K562 (cell line): ENCODE measurements at regions not wholly inside any gene's neighbourhood (a gene's known extent, or its start where the extent isn't known, plus 50 kb on each side); places are given as distances from the start of the nearest gene placed in this dataset.

Source experiments
- ATAC-seq: fragments of 200-7000 bp; cut with Tn5 transposase; 3 replicates; pipeline ENCODE4 v1.9.1; 2020; ENCODE audit warnings: moderate library complexity
- BruUV-seq: library from RNA; stranded (reverse); fragments of 400-500 nt; replicated peaks from 2 replicates; lab custom pipeline; 2021; lab: Mats Ljungman, UMichigan
- CTCF ChIA-PET: fragments of 300-600 bp; formaldehyde crosslinking; extraction: SDS; loops from one replicate; lab custom pipeline; 2021; ENCODE audit warnings: low intra/inter-chr PET ratio; lab: Yijun Ruan, JAX
- POLR2A ChIA-PET: fragments of 300-600, 350-650 bp; sonication (Branson Sonifier 250); formaldehyde crosslinking; extraction: SDS; loops from one replicate; lab custom pipeline; 2021; ENCODE audit warnings: antibody characterized with exemption, inconsistent platforms; lab: Yijun Ruan, JAX
- DNase-seq, 4 experiments: peaks; one replicate each; pipeline versions ENCODE4 v3.0.0 to v3.0.0-alpha.2; 2011 to 2018; ENCODE audit warnings: low spot score in 3 of 4, mixed read lengths in 3 of 4; ENCODE audit errors: extremely low read depth in 1 of 4
- FAIRE-seq: peaks from 2 replicates; lab custom pipeline; 2011; peaks lifted over from hg19 to GRCh38; lab: Jason Lieb, UNC
- H2AFZ ChIP-seq: 2 replicates; pipeline ENCODE4 v1.6.0; 2011; ENCODE audit warnings: low read depth, low read length, control low read depth, inconsistent platforms
- H3K27ac ChIP-seq: fragments of 200-600 bp; 3 replicates; pipeline ENCODE4 v1.8.0; 2011; ENCODE audit warnings: low read depth, mild to moderate bottlenecking, control low read depth, inconsistent platforms, low read length, moderate library complexity, mixed read lengths; ENCODE audit errors: extremely low read depth
- H3K27me3 ChIP-seq, 2 experiments: fragments of 300-600 bp in 1 of 2; 2 replicates in 1 of 2; 3 replicates in 1 of 2; pipeline versions ENCODE4 v1.6.0 to v1.8.0; 2011; ENCODE audit warnings: inconsistent platforms in 2 of 2, low read length in 2 of 2, mild to moderate bottlenecking in 1 of 2, mixed read lengths in 1 of 2, moderate library complexity in 1 of 2; ENCODE audit not compliant: control insufficient read depth in 2 of 2, insufficient read depth in 2 of 2
- H3K36me3 ChIP-seq: fragments of 300-600 bp; 3 replicates; pipeline ENCODE4 v1.8.0; 2011; ENCODE audit warnings: mild to moderate bottlenecking, low read length, inconsistent platforms; ENCODE audit not compliant: control insufficient read depth, insufficient read depth
- H3K4me1 ChIP-seq, 2 experiments: fragments of 200-600 bp in 1 of 2; replicated peaks in 1 of 2; 2 replicates in 1 of 2; 3 replicates in 1 of 2; pipeline versions ENCODE4 v1.5.1 to v1.8.0; 2011; ENCODE audit warnings: inconsistent platforms in 2 of 2, low read length in 2 of 2, mild to moderate bottlenecking in 1 of 2, mixed read lengths in 1 of 2, moderate library complexity in 1 of 2; ENCODE audit not compliant: control insufficient read depth in 2 of 2, insufficient read depth in 2 of 2
- H3K4me2 ChIP-seq: 2 replicates; pipeline ENCODE4 v1.6.1; 2011; ENCODE audit warnings: low read length, control low read depth, inconsistent platforms, mixed read lengths; ENCODE audit not compliant: insufficient read depth
- H3K4me3 ChIP-seq: fragments of 200-600 bp; sonication (generic), shearing (Covaris generic); 2 replicates; pipeline ENCODE4 v1.5.1; 2016; ENCODE audit warnings: control low read depth, inconsistent platforms
- H3K79me2 ChIP-seq: fragments of 200-600 bp; 3 replicates; pipeline ENCODE4 v1.8.0; 2011; ENCODE audit warnings: low read length, inconsistent platforms; ENCODE audit not compliant: control insufficient read depth, insufficient read depth
- H3K9ac ChIP-seq, 2 experiments: 2 replicates each; pipeline versions ENCODE4 v1.6.0 to v1.6.1; 2011; ENCODE audit warnings: low read depth in 2 of 2, low read length in 2 of 2, control low read depth in 1 of 2, inconsistent platforms in 1 of 2, mild to moderate bottlenecking in 1 of 2, mixed read lengths in 1 of 2; ENCODE audit not compliant: insufficient read depth in 1 of 2
- H3K9me1 ChIP-seq: one replicate; pipeline ENCODE4 v1.6.0; 2011; ENCODE audit warnings: inconsistent platforms, mild to moderate bottlenecking, low read length, moderate library complexity; ENCODE audit not compliant: control insufficient read depth, insufficient read depth
- H3K9me3 ChIP-seq: replicated peaks from 2 replicates; pipeline ENCODE4 v1.5.1; 2011; ENCODE audit warnings: low read depth, low read length, inconsistent platforms; ENCODE audit not compliant: control insufficient read depth, insufficient read depth
- H4K20me1 ChIP-seq: replicated peaks from 2 replicates; pipeline ENCODE4 v1.6.1; 2011; ENCODE audit warnings: low read length, inconsistent platforms, mixed read lengths; ENCODE audit not compliant: control insufficient read depth, insufficient read depth
- CEBPG ChIP-seq, 3 experiments: fragments of 200-800 bp in 1 of 3; sonication (Bioruptor generic) in 1 of 3; sonication (generic) in 1 of 3; formaldehyde crosslinking in 1 of 3; IDR thresholded peaks in 2 of 3; conservative IDR thresholded peaks in 1 of 3; 2 replicates each; pipeline versions ENCODE4 v1.6.1 to v1.8.0; 2016 to 2022; ENCODE audit warnings: missing compliant biosample characterization in 2 of 3, missing genetic modification characterization in 2 of 3, mild to moderate bottlenecking in 1 of 3, missing genetic modification reagents in 1 of 3
- FIP1L1 ChIP-seq: fragments of 200-400 bp; formaldehyde crosslinking; IDR thresholded peaks from 2 replicates; pipeline ENCODE4 v1.6.1; 2018; ENCODE audit warnings: mild to moderate bottlenecking, low read depth, low read length; ENCODE audit not compliant: poor library complexity, severe bottlenecking
- JUN ChIP-seq, 2 experiments: sonication (generic) in 1 of 2; formaldehyde crosslinking in 1 of 2; IDR thresholded peaks; 2 replicates each; pipeline versions ENCODE4 v1.6.1 to v1.8.0; 2012 to 2022; ENCODE audit warnings: borderline replicate concordance in 2 of 2, mild to moderate bottlenecking in 2 of 2, improper control_type of control experiment in 1 of 2, low read depth in 1 of 2, low read length in 1 of 2, missing genetic modification reagents in 1 of 2
- KLF6 ChIP-seq: fragments of 250-450 bp; sonication (Bioruptor Pico); IDR thresholded peaks from 2 replicates; pipeline ENCODE4 v1.4.0; 2020; ENCODE audit warnings: mild to moderate bottlenecking, moderate library complexity, borderline replicate concordance
- NCOR1 ChIP-seq: fragments of 450-650 bp; IDR thresholded peaks from 2 replicates; pipeline ENCODE4 v1.6.1; 2016; ENCODE audit warnings: mild to moderate bottlenecking, moderate library complexity
- PURB ChIP-seq: sonication (generic); formaldehyde crosslinking; IDR thresholded peaks from 2 replicates; pipeline ENCODE4 v1.9.0; 2021; ENCODE audit warnings: low read depth, mild to moderate bottlenecking, missing genetic modification reagents
- WGBS: fragments of 100-300 bp; shearing (Covaris generic); methylation state at CpG from one replicate; pipeline ENCODE4 v1.1.6; 2016; ENCODE audit warnings: low coverage, mixed read lengths; ENCODE audit not compliant: insufficient coverage; ENCODE audit errors: missing lambda C conversion rate; 5-methylcytosine and 5-hydroxymethylcytosine counted together
- in situ Hi-C: fragments of 300-500 bp; cut with MboI; formaldehyde crosslinking; loops from 4 replicates; pipeline ENCODE4 v1.15.0; 2018; ENCODE audit warnings: inconsistent platforms, mixed read lengths
- intact Hi-C: fragments of 100-400 bp; cut with micrococcal nuclease; formaldehyde crosslinking; loops from 2 replicates; pipeline ENCODE4 v1.14.2; 2022
- TF ChIP-seq, protein P1 (sequence below): fragments of 450-650 bp; IDR thresholded peaks from 2 replicates; pipeline ENCODE4 v1.6.1; 2016; ENCODE audit warnings: antibody characterized with exemption
- TF ChIP-seq, protein P2 (sequence below): fragments of 450-650 bp; IDR thresholded peaks from 2 replicates; pipeline ENCODE4 v1.6.1; 2016; ENCODE audit warnings: missing biosample characterization, missing genetic modification characterization

DNA sequence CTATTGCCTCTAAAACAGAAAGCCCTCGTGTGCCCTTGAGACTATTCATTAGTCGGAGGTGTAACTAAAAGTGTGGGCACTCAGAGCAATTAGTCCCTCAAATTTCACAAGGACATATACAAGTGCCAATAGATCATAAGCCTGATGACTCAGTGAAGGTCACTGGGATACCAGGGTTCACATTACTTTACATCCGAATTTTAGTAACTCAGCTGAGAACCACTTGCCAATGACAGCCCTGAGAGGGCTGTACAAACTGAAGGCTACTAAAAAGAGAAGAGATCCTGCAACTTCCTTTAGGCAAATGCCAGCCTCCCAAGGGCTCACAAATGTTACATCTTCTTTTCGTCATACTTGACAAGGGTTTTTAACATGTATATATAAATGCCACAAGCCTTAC is 369.6 kb downstream of the TENT5A start (continued):
- TF ChIP-seq CEBPG (CRISPR knock-in tag; IDR thresholded peaks at IDR 0.05): no peak
- TF ChIP-seq CEBPG (tag; conservative IDR thresholded peaks at IDR 0.05 in 1 of 2, IDR thresholded peaks at IDR 0.05 in 1 of 2): no peak
- no peak for TF ChIP-seq NCOR1
- no peak for TF ChIP-seq JUN (IDR thresholded peaks at IDR 0.05; ENCODE audit: borderline replicate concordance, low read depth, low read length)
- TF ChIP-seq JUN (CRISPR knock-in tag; IDR thresholded peaks at IDR 0.05; ENCODE audit: borderline replicate concordance): no peak
- TF ChIP-seq PURB (CRISPR knock-in tag): no peak
- TF ChIP-seq, protein P1, sequence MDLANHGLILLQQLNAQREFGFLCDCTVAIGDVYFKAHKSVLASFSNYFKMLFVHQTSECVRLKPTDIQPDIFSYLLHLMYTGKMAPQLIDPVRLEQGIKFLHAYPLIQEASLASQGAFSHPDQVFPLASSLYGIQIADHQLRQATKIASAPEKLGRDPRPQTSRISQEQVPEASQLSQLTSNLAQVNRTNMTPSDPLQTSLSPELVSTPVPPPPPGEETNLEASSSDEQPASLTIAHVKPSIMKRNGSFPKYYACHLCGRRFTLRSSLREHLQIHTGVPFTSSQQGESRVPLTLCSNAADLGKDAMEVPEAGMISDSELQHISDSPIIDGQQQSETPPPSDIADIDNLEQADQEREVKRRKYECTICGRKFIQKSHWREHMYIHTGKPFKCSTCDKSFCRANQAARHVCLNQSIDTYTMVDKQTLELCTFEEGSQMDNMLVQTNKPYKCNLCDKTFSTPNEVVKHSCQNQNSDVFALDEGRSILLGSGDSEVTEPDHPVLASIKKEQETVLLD: no peak

DNA sequence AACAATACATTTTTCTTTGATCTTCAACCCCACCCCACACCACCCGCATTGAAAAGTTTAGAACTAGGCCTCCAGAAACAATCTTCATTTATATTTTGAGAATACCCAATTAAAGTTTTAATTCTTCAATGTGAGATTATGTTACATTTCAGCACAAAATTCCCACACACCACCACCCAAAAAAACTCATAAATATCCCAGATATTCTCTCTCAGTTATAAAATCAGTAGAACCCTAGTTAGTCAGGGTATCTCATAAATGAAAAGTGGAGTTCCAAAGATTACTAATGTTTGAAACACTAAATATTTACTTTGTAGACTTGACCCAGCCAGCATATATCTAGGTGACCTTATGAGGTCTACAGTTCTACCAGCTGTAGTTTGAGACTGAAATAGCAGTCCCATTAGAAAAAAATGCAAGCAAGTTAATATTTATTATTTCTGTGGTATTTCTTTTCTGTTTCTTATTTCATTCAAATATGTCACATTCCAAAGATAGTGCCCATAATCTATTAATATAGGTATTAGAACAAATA is 371.0 kb downstream of the TENT5A start:
- no peaks in the 10 kb centered on the region for H3K79me2 ChIP-seq
- H3K9me3 ChIP-seq: no peaks in the 10 kb centered on the region
- WGBS: 7% methylated on average over 1 of the region's 1 CpG
- BruUV-seq: no TSS peak
- CTCF ChIA-PET: no interaction called here
- DNase-seq (no peak), FAIRE-seq (no peak), ATAC-seq (no peak)
- no peak overlapping the region for H2AFZ ChIP-seq
- intact Hi-C loops (no loop called here), in situ Hi-C loops (no loop called here)
- no peaks in the 10 kb centered on the region for H3K9me1 ChIP-seq
- no peak overlapping the region for H3K9ac ChIP-seq
- no peak for TF ChIP-seq KLF6
- no peak for TF ChIP-seq FIP1L1
- TF ChIP-seq, protein P2, sequence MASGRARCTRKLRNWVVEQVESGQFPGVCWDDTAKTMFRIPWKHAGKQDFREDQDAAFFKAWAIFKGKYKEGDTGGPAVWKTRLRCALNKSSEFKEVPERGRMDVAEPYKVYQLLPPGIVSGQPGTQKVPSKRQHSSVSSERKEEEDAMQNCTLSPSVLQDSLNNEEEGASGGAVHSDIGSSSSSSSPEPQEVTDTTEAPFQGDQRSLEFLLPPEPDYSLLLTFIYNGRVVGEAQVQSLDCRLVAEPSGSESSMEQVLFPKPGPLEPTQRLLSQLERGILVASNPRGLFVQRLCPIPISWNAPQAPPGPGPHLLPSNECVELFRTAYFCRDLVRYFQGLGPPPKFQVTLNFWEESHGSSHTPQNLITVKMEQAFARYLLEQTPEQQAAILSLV: no peak
- no peaks in the 10 kb centered on the region for H3K4me1 ChIP-seq
- H3K36me3 ChIP-seq: no peaks in the 10 kb centered on the region
- no peak overlapping the region for H3K27ac ChIP-seq
- POLR2A ChIA-PET: no interaction called here
- H3K27me3 ChIP-seq: no peaks in the 10 kb centered on the region
- no peaks in the 10 kb centered on the region for H4K20me1 ChIP-seq
- H3K4me2 ChIP-seq: no peak overlapping the region
- no peak overlapping the region for H3K4me3 ChIP-seq
